T-cell (primary cell): ENCODE measurements at regions not wholly inside any gene's neighbourhood (a gene's known extent, or its start where the extent isn't known, plus 50 kb on each side); places are given as distances from the start of the nearest gene placed in this dataset.
A peak's percentile ranks its signal among the peaks of the same experiment; 100 is the strongest.
"Not testable (repeated sequence)": the region's sequence is repeated elsewhere in the genome, so short reads cannot be mapped to it uniquely, and the experiment has no call there.

ENCODE experiments used
- ATAC-seq, 4 experiments: fragments of 200-7000 bp in 3 of 4; fragments of 150-1000 bp in 1 of 4; cut with Tn5 transposase; replicated peaks in 1 of 4; 1 replicate in 3 of 4; 2 replicates in 1 of 4; pipeline ENCODE4 v1.10.0; 2021; ENCODE audit warnings: moderate library complexity in 3 of 4, mild to moderate bottlenecking in 2 of 4, moderate number of reproducible peaks in 1 of 4
- CTCF ChIA-PET, 2 donors: fragments of 300-600 bp; sonication (Branson Sonifier 250); formaldehyde crosslinking; loops; one replicate each; lab custom pipeline; 2022; ENCODE audit warnings: antibody characterized with exemption in 2 of 2; lab: Charles Lee
- POLR2A ChIA-PET, 2 donors: fragments of 300-600 bp; sonication (Branson Sonifier 250); formaldehyde crosslinking; loops; one replicate each; lab custom pipeline; 2022; ENCODE audit warnings: antibody characterized with exemption in 2 of 2; lab: Charles Lee
- DNase-seq, 35 experiments: peaks; one replicate each; pipeline versions ENCODE4 v3.0.0 to v3.0.0-alpha.2; 2013 to 2023
- H3K27ac ChIP-seq: one replicate; pipeline ENCODE4 v1.5.1; 2013; ENCODE audit warnings: low read length
- H3K27me3 ChIP-seq, 2 experiments: replicated peaks in 1 of 2; 1 replicate in 1 of 2; 2 replicates in 1 of 2; pipeline versions ENCODE4 v1.6.1 to v1.7.0; 2013; ENCODE audit warnings: low read length in 1 of 2, mixed read lengths in 1 of 2; ENCODE audit not compliant: control insufficient read depth in 2 of 2, insufficient read depth in 2 of 2; ENCODE audit errors: extremely low read depth in 1 of 2
- H3K36me3 ChIP-seq, 2 donors: 1 replicate in 1 of 2; 2 replicates in 1 of 2; pipeline versions ENCODE4 v1.6.1 to v1.7.0; 2013; ENCODE audit warnings: low read length in 1 of 2; ENCODE audit not compliant: control insufficient read depth in 2 of 2, insufficient read depth in 1 of 2; ENCODE audit errors: extremely low read depth in 1 of 2
- H3K4me1 ChIP-seq, 2 experiments: 1 replicate in 1 of 2; 2 replicates in 1 of 2; pipeline versions ENCODE4 v1.6.1 to v1.7.0; 2013; ENCODE audit warnings: low read length in 2 of 2, mixed read lengths in 1 of 2; ENCODE audit not compliant: insufficient read depth in 2 of 2, control insufficient read depth in 1 of 2; ENCODE audit errors: extremely low read depth in 1 of 2
- H3K4me3 ChIP-seq, 2 donors: 1 replicate in 1 of 2; 2 replicates in 1 of 2; pipeline versions ENCODE4 v1.5.1 to v1.7.0; 2013; ENCODE audit warnings: mild to moderate bottlenecking in 2 of 2, low read length in 1 of 2, moderate library complexity in 1 of 2; ENCODE audit not compliant: control insufficient read depth in 1 of 2; ENCODE audit errors: extremely low read depth in 1 of 2
- H3K9me3 ChIP-seq: 2 replicates; pipeline ENCODE4 v1.7.0; 2013
- H3K27ac Mint-ChIP-seq, 2 donors: one replicate each; pipeline ENCODE4 v1.8.0; 2020 to 2021; ENCODE audit warnings: mild to moderate bottlenecking in 2 of 2, mixed read lengths in 2 of 2
- H3K27me3 Mint-ChIP-seq, 2 donors: one replicate each; pipeline ENCODE4 v1.8.0; 2021 to 2022; ENCODE audit warnings: mixed read lengths in 2 of 2
- H3K36me3 Mint-ChIP-seq: one replicate; pipeline ENCODE4 v1.8.0; 2021; ENCODE audit warnings: mixed read lengths
- H3K4me1 Mint-ChIP-seq, 3 donors: one replicate each; pipeline ENCODE4 v1.8.0; 2020 to 2022; ENCODE audit warnings: mixed read lengths in 3 of 3, mild to moderate bottlenecking in 1 of 3
- H3K4me3 Mint-ChIP-seq, 3 donors: one replicate each; pipeline ENCODE4 v1.8.0; 2020 to 2022; ENCODE audit warnings: mild to moderate bottlenecking in 3 of 3, mixed read lengths in 3 of 3, moderate library complexity in 3 of 3
- H3K9me3 Mint-ChIP-seq, 3 donors: one replicate each; pipeline ENCODE4 v1.8.0; 2020 to 2022; ENCODE audit warnings: mixed read lengths in 3 of 3
- WGBS: methylation state at CpG from one replicate; pipeline ENCODE4 v1.1.5; 2013; ENCODE audit warnings: missing lambda C conversion rate; ENCODE audit not compliant: insufficient coverage; 5-methylcytosine and 5-hydroxymethylcytosine counted together

DNA sequence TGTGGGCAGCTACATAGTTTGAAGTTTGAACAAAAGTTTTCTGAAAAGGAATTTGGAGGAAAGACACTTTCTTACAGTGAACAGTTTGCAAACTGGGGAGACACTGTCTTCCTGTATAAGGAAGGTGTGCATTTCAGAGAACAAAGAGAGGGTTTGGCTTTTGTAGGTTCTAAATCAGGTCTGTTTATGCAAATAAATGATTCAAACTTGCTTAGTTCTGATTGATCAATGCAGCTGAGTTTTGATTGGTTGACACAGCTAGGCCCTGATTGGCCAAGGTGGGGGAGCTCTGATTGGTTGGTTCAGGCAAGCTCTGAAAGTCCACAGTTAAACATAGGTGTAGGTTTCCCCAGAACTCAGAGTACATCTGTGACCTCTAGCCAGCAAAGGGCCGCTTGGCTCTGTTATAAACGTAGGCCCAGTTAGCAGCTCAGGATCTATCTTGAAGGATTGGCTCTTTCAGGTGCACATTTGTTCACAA, 63.0 kb upstream of the ENPP6 start:
- peak; percentile 21 to 70 (median 34) for ATAC-seq
- Mint-ChIP-seq H3K27ac (peak overlapping the region; percentile 76 to 91), H3K4me3 (peak overlapping the region in 1 of 3 donors; percentile 56), H3K27me3 (no peaks in the 10 kb centered on the region), H3K9me3 (peaks cover 6 to 7% (median 7%) of the 10 kb centered on the region in 3 donors), H3K4me1 (peaks cover 33 to 45% (median 38%) of the 10 kb centered on the region in 3 donors), H3K36me3 (no peaks in the 10 kb centered on the region)
- 83% methylated on average over 2 of the region's 2 CpGs for WGBS
- Histone ChIP-seq H3K27ac (no peak overlapping the region), H3K4me3 (no peak overlapping the region), H3K36me3 (no peaks in the 10 kb centered on the region), H3K4me1 (peaks cover 16 to 36% of the 10 kb centered on the region in 2 experiments), H3K27me3 (no peaks in the 10 kb centered on the region), H3K9me3 (no peaks in the 10 kb centered on the region)
- ChIA-PET CTCF (interaction anchor here in 1 of 2 donors (1.1 to 1.3 kb wide), 2 partner anchors 12 to 16 kb away, joined by 5 read pairs; no protein-coding TSS in a partner anchor), POLR2A (interaction anchor here in 1 of 2 donors (0.7 kb wide), 1 partner anchor 417 kb away, joined by 3 read pairs; no protein-coding TSS in a partner anchor)
- DNase-seq = peak in 6 of 35 experiments; percentile 8 to 46 (median 14)

GRCh38 chr4:184280137-184280536, 62.5 kb upstream of the ENPP6 start:
- no peak for DNase-seq
- POLR2A ChIA-PET = interaction anchor here in 1 of 2 donors (0.7 kb wide), 1 partner anchor 417 kb away, joined by 3 read pairs; no protein-coding TSS in a partner anchor
- Mint-ChIP-seq H3K4me3 (peak overlapping the region in 1 of 3 donors; percentile 56), H3K36me3 (no peaks in the 10 kb centered on the region), H3K27ac (peak overlapping the region; percentile 76 to 91), H3K4me1 (peaks cover 33 to 45% (median 38%) of the 10 kb centered on the region in 3 donors), H3K27me3 (no peaks in the 10 kb centered on the region), H3K9me3 (peaks cover 6 to 7% (median 7%) of the 10 kb centered on the region in 3 donors)
- no peaks in the 10 kb centered on the region for H3K27me3 ChIP-seq
- peaks cover 16 to 36% of the 10 kb centered on the region in 2 experiments for H3K4me1 ChIP-seq
- H3K9me3 ChIP-seq = no peaks in the 10 kb centered on the region
- no peaks in the 10 kb centered on the region for H3K36me3 ChIP-seq
- no peak overlapping the region for H3K27ac ChIP-seq
- CTCF ChIA-PET = interaction anchor here in 1 of 2 donors (1.1 to 1.3 kb wide), 2 partner anchors 11 to 16 kb away, joined by 5 read pairs; no protein-coding TSS in a partner anchor
- H3K4me3 ChIP-seq = no peak overlapping the region
- WGBS = no CpG with 5 or more reads among the region's 4 CpGs
- no peak for ATAC-seq

DNA sequence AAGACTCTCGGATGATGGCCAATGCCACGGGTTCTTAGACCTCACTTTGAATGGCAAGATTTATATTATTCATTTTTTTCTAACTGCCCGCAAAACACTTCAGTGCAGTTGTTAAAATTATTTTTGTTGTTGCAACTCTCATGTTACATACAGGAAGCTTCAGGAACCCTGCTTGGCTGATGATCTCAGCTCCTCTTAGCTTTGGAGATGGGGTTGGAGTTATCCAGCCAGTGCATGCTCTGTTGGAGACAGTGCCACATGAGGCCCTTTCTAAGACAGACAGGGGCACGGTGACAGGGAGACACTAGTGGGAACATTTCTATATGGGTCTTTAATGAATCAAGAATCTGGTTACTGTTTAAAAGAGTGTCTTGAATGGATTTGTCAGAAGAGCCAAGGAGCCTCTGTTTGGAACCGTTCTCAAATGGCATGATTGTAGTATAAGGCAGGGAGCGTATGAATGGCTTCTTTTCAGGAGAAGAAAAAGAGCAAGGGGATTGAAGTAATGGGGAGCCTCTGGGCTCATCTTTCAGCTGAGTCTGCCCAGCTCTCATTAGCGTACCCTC, 61.9 kb upstream of the ENPP6 start:
- H3K4me1 Mint-ChIP-seq = peaks cover 33 to 43% (median 38%) of the 10 kb centered on the region in 3 donors

GRCh38 chr4:184277769-184278168, 60.1 kb upstream of the ENPP6 start:
- H3K4me3 ChIP-seq, DNase-seq, ATAC-seq, H3K27me3 Mint-ChIP-seq, H3K27me3 ChIP-seq, H3K9me3 ChIP-seq, H3K36me3 Mint-ChIP-seq, H3K36me3 ChIP-seq, H3K9me3 Mint-ChIP-seq, CTCF ChIA-PET, H3K27ac ChIP-seq, H3K27ac Mint-ChIP-seq, POLR2A ChIA-PET, H3K4me3 Mint-ChIP-seq: not testable (repeated sequence)
- H3K4me1 ChIP-seq = peaks cover 12 to 25% of the 10 kb centered on the region in 2 experiments
- H3K4me1 Mint-ChIP-seq = peaks cover 28 to 32% (median 32%) of the 10 kb centered on the region in 3 donors

More for the DNA sequence above, 61.9 kb upstream of the ENPP6 start:
- no peaks in the 10 kb centered on the region for H3K9me3 ChIP-seq
- peaks cover 16 to 36% of the 10 kb centered on the region in 2 experiments for H3K4me1 ChIP-seq
- H3K9me3 Mint-ChIP-seq = peaks cover 6 to 7% (median 7%) of the 10 kb centered on the region in 3 donors
- no peaks in the 10 kb centered on the region for H3K36me3 Mint-ChIP-seq
- ATAC-seq (no peak), DNase-seq (no peak)
- H3K27ac Mint-ChIP-seq = peak overlapping the region in 1 of 2 donors; percentile 21
- no peaks in the 10 kb centered on the region for H3K27me3 ChIP-seq
- H3K27ac ChIP-seq = no peak overlapping the region
- ChIA-PET CTCF (interaction anchor here in 1 of 2 donors (1.1 to 1.3 kb wide), 2 partner anchors 11 to 15 kb away, joined by 5 read pairs; no protein-coding TSS in a partner anchor), POLR2A (no interaction called here)
- no peaks in the 10 kb centered on the region for H3K27me3 Mint-ChIP-seq
- no peak overlapping the region for H3K4me3 Mint-ChIP-seq
- no peaks in the 10 kb centered on the region for H3K36me3 ChIP-seq
- H3K4me3 ChIP-seq = no peak overlapping the region
- WGBS = 93% methylated on average over 3 of the region's 7 CpGs

GRCh38 chr4:184277010-184277409, 59.3 kb upstream of the ENPP6 start:
- POLR2A ChIA-PET, DNase-seq, H3K36me3 ChIP-seq, H3K36me3 Mint-ChIP-seq, H3K27me3 Mint-ChIP-seq, H3K9me3 Mint-ChIP-seq, H3K27ac Mint-ChIP-seq, H3K4me3 ChIP-seq, H3K27me3 ChIP-seq, H3K27ac ChIP-seq, CTCF ChIA-PET, ATAC-seq, H3K4me3 Mint-ChIP-seq, H3K9me3 ChIP-seq: not testable (repeated sequence)
- peaks cover 6 to 17% of the 10 kb centered on the region in 2 experiments for H3K4me1 ChIP-seq
- H3K4me1 Mint-ChIP-seq = peaks cover 23 to 25% (median 24%) of the 10 kb centered on the region in 3 donors
- 38% methylated on average over 1 of the region's 3 CpGs for WGBS

- H3K9me3 Mint-ChIP-seq = not testable (repeated sequence)
- peaks cover 18% of the 10 kb centered on the region in 3 donors for H3K4me1 Mint-ChIP-seq
These were observed 58.7 kb upstream of the ENPP6 start for GRCh38 chr4:184276346-184276745.

More at GRCh38 chr4:184276346-184276745, 58.7 kb upstream of the ENPP6 start:
- DNase-seq, H3K27me3 ChIP-seq, H3K9me3 ChIP-seq, ATAC-seq, H3K4me3 ChIP-seq, H3K36me3 Mint-ChIP-seq, H3K27ac Mint-ChIP-seq, H3K27me3 Mint-ChIP-seq, H3K4me3 Mint-ChIP-seq, POLR2A ChIA-PET, H3K27ac ChIP-seq, H3K36me3 ChIP-seq: not testable (repeated sequence)
- CTCF ChIA-PET = interaction anchor here (0.5 to 1.4 kb wide), 4 partner anchors 12 to 858 kb away, joined by 3 to 5 read pairs (median 4); no protein-coding TSS in a partner anchor
- WGBS = 74% methylated on average over 4 of the region's 4 CpGs
- H3K4me1 ChIP-seq = peaks cover 4 to 11% of the 10 kb centered on the region in 2 experiments
